ENCODE measurements at regions not wholly inside any gene's neighbourhood (a gene's known extent, or its start where the extent isn't known, plus 50 kb on each side); places are given as distances from the start of the nearest gene placed in this dataset.

- TF ChIP-seq SRSF3 (IDR thresholded peaks at IDR 0.05; ENCODE audit: insufficient read depth, low read length) (no peak), NR2C2 (CRISPR knock-in tag; IDR thresholded peaks at IDR 0.05) (no peak), NR2C2 (tag; IDR thresholded peaks at IDR 0.05) (no peak), NFIX (CRISPR knock-in tag; IDR thresholded peaks at IDR 0.05; ENCODE audit: low read depth) (no peak)
- TF ChIP-seq, protein P1, sequence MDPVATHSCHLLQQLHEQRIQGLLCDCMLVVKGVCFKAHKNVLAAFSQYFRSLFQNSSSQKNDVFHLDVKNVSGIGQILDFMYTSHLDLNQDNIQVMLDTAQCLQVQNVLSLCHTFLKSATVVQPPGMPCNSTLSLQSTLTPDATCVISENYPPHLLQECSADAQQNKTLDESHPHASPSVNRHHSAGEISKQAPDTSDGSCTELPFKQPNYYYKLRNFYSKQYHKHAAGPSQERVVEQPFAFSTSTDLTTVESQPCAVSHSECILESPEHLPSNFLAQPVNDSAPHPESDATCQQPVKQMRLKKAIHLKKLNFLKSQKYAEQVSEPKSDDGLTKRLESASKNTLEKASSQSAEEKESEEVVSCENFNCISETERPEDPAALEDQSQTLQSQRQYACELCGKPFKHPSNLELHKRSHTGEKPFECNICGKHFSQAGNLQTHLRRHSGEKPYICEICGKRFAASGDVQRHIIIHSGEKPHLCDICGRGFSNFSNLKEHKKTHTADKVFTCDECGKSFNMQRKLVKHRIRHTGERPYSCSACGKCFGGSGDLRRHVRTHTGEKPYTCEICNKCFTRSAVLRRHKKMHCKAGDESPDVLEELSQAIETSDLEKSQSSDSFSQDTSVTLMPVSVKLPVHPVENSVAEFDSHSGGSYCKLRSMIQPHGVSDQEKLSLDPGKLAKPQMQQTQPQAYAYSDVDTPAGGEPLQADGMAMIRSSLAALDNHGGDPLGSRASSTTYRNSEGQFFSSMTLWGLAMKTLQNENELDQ (CRISPR knock-in tag; IDR thresholded peaks at IDR 0.05; ENCODE audit: borderline replicate concordance) = no peak
Observed at GRCh38 chrX:25202827-25203226, 187.1 kb upstream of the ARX start (continued).

DNA sequence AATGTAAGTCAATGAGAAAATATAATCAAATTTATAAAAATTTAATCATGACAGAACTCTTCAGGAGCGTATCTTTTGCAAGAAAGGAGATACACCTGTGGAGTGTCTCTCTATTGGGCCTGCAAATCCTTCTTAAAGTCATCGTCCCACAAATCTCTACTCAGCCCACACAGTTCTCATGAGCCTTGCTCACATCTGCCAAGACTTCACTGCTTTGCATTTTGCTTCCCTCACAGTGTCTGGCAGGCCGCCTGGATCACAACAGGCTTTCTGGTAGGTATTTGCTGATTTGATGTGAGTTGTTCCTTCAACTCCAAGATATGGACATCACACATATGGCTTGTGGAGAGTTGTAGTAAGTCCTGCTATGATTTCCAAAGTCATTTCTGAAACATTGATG is 183.1 kb upstream of the ARX start:
- ChIA-PET POLR2A (no interaction called here), CTCF (ENCODE audit: low intra/inter-chr PET ratio) (no interaction called here)
- no TSS peak for BruUV-seq (replicated peaks)
- Histone ChIP-seq H4K20me1 (replicated peaks; ENCODE audit: control insufficient read depth, insufficient read depth, low read length) (no peaks in the 10 kb centered on the region), H3K4me2 (ENCODE audit: insufficient read depth, low read length) (no peak overlapping the region), H3K4me3 (no peak overlapping the region), H3K79me2 (ENCODE audit: control insufficient read depth, insufficient read depth, low read length) (no peaks in the 10 kb centered on the region), H3K4me1 (replicated peaks in 1 of 2; ENCODE audit: control insufficient read depth in 2 of 2, insufficient read depth in 2 of 2, low read length in 2 of 2) (no peaks in the 10 kb centered on the region), H3K27ac (ENCODE audit: extremely low read depth, low read depth, low read length) (no peak overlapping the region), H3K9me1 (ENCODE audit: control insufficient read depth, insufficient read depth, low read length) (no peaks in the 10 kb centered on the region), H3K9me3 (replicated peaks; ENCODE audit: control insufficient read depth, insufficient read depth, low read depth, low read length) (no peaks in the 10 kb centered on the region), H2AFZ (ENCODE audit: low read depth, low read length) (no peak overlapping the region), H3K36me3 (ENCODE audit: control insufficient read depth, insufficient read depth, low read length) (no peaks in the 10 kb centered on the region), H3K27me3 (ENCODE audit: control insufficient read depth in 2 of 2, insufficient read depth in 2 of 2, low read length in 2 of 2) (no peaks in the 10 kb centered on the region), H3K9ac (ENCODE audit: insufficient read depth in 1 of 2, low read depth in 2 of 2, low read length in 2 of 2) (no peak overlapping the region)
- ATAC-seq (no peak), DNase-seq (ENCODE audit: extremely low read depth in 1 of 4, low spot score in 3 of 4) (no peak), FAIRE-seq (no peak)
- WGBS (ENCODE audit: insufficient coverage, low coverage, missing lambda C conversion rate) = 0% methylated on average over 1 of the region's 3 CpGs
- in situ Hi-C loops (cut with MboI) = no loop called here
- intact Hi-C loops (cut with micrococcal nuclease) = no loop called here
- TF ChIP-seq XRCC5 (IDR thresholded peaks at IDR 0.05; ENCODE audit: low read depth, low read length) = no peak
- no peak for TF ChIP-seq SPI1 (IDR thresholded peaks at IDR 0.05; ENCODE audit: borderline replicate concordance, low read depth, low read length)
- TF ChIP-seq POLR2H (tag; IDR thresholded peaks at IDR 0.05; ENCODE audit: low read depth) = no peak
- no peak for TF ChIP-seq ZNF668 (CRISPR knock-in tag; IDR thresholded peaks at IDR 0.05)
- TF ChIP-seq, protein P2, sequence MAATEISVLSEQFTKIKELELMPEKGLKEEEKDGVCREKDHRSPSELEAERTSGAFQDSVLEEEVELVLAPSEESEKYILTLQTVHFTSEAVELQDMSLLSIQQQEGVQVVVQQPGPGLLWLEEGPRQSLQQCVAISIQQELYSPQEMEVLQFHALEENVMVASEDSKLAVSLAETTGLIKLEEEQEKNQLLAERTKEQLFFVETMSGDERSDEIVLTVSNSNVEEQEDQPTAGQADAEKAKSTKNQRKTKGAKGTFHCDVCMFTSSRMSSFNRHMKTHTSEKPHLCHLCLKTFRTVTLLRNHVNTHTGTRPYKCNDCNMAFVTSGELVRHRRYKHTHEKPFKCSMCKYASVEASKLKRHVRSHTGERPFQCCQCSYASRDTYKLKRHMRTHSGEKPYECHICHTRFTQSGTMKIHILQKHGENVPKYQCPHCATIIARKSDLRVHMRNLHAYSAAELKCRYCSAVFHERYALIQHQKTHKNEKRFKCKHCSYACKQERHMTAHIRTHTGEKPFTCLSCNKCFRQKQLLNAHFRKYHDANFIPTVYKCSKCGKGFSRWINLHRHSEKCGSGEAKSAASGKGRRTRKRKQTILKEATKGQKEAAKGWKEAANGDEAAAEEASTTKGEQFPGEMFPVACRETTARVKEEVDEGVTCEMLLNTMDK (IDR thresholded peaks at IDR 0.05; ENCODE audit: borderline replicate concordance, insufficient read depth, low read depth, low read length, poor library complexity, severe bottlenecking) = no peak
- no peak for TF ChIP-seq GATAD2A (IDR thresholded peaks at IDR 0.05)
- TF ChIP-seq RNF219 (CRISPR knock-in tag; IDR thresholded peaks at IDR 0.05) = no peak
- TF ChIP-seq FOS (IDR thresholded peaks at IDR 0.05; ENCODE audit: extremely low read depth, insufficient read length) = no peak
